PC-3 (cell line): ENCODE measurements at regions not wholly inside any gene's neighbourhood (a gene's known extent, or its start where the extent isn't known, plus 50 kb on each side); places are given as distances from the start of the nearest gene placed in this dataset.

Experiments
- ATAC-seq: fragments of 200-7000 bp; cut with Tn5 transposase; 2 replicates; pipeline ENCODE4 v1.9.1; 2020; ENCODE audit warnings: mild to moderate bottlenecking, moderate library complexity
- BruUV-seq: library from RNA; stranded (reverse); fragments of 400-500 nt; replicated peaks from 2 replicates; lab custom pipeline; 2021; lab: Mats Ljungman, UMichigan
- CTCF ChIA-PET: fragments of 300-600 bp; sonication (Branson Sonifier 250); formaldehyde crosslinking; loops from one replicate; lab custom pipeline; 2022; ENCODE audit warnings: antibody characterized with exemption; lab: Charles Lee
- POLR2A ChIA-PET: fragments of 300-600 bp; sonication (Branson Sonifier 250); formaldehyde crosslinking; loops from one replicate; lab custom pipeline; 2022; ENCODE audit warnings: antibody characterized with exemption; ENCODE audit not compliant: unreplicated experiment; lab: Charles Lee
- DNase-seq: peaks from one replicate; pipeline ENCODE4 v3.0.0-alpha.2; 2015
- H2AFZ ChIP-seq: fragments of 300-600 bp; sonication (generic); 2 replicates; pipeline ENCODE4 v1.6.0; 2016; ENCODE audit warnings: antibody characterized with exemption, low read length
- H3F3A ChIP-seq: fragments of 300-600 bp; sonication (generic); one replicate; pipeline ENCODE4 v1.6.0; 2017; ENCODE audit warnings: antibody characterized with exemption, low read length, control low read depth, mild to moderate bottlenecking; ENCODE audit not compliant: unreplicated experiment
- H3K27ac ChIP-seq: fragments of 300-600 bp; sonication (generic); 2 replicates; pipeline ENCODE4 v1.5.1; 2016; ENCODE audit warnings: mild to moderate bottlenecking, low read length
- H3K27me3 ChIP-seq: fragments of 300-600 bp; sonication (generic); 2 replicates; pipeline ENCODE4 v1.6.1; 2016; ENCODE audit warnings: low read length, mixed read lengths
- H3K36me3 ChIP-seq: fragments of 300-600 bp; sonication (generic); 2 replicates; pipeline ENCODE4 v1.6.1; 2016; ENCODE audit warnings: low read depth, mixed run types, low read length, mixed read lengths
- H3K4me1 ChIP-seq: fragments of 300-600 bp; sonication (generic); 2 replicates; pipeline ENCODE4 v1.5.1; 2016; ENCODE audit warnings: low read length; ENCODE audit not compliant: insufficient read depth
- H3K4me2 ChIP-seq: fragments of 300-600 bp; sonication (generic); 2 replicates; pipeline ENCODE4 v1.6.0; 2016; ENCODE audit warnings: low read length
- H3K4me3 ChIP-seq: fragments of 300-600 bp; sonication (generic); 2 replicates; pipeline ENCODE4 v1.5.1; 2016; ENCODE audit warnings: mild to moderate bottlenecking, low read length, mixed read lengths
- H3K79me2 ChIP-seq: fragments of 300-600 bp; sonication (generic); 2 replicates; pipeline ENCODE4 v1.6.1; 2017; ENCODE audit warnings: low read length, mixed read lengths
- H3K9ac ChIP-seq: fragments of 300-600 bp; sonication (generic); 2 replicates; pipeline ENCODE4 v1.6.0; 2016; ENCODE audit warnings: mild to moderate bottlenecking, low read length
- H3K9me2 ChIP-seq: fragments of 300-600 bp; sonication (generic); replicated peaks from 2 replicates; pipeline ENCODE4 v1.6.1; 2016; ENCODE audit warnings: mixed run types, low read length, mixed read lengths
- H3K9me3 ChIP-seq: fragments of 300-600 bp; sonication (generic); 2 replicates; pipeline ENCODE4 v1.6.1; 2016; ENCODE audit warnings: low read length, mixed read lengths
- H4K20me1 ChIP-seq: fragments of 300-600 bp; sonication (generic); 2 replicates; pipeline ENCODE4 v1.6.1; 2016; ENCODE audit warnings: low read length, mixed read lengths
- CTCF ChIP-seq: fragments of 300-600 bp; sonication (generic); conservative IDR thresholded peaks from 2 replicates; pipeline ENCODE4 v1.5.1; 2017; ENCODE audit warnings: antibody characterized with exemption, low read depth, mild to moderate bottlenecking, low read length
- EZH2 ChIP-seq: fragments of 300-600 bp; sonication (generic); IDR thresholded peaks from one replicate; pipeline ENCODE4 v1.6.1; 2017; ENCODE audit warnings: antibody characterized with exemption, mild to moderate bottlenecking, low read length; ENCODE audit not compliant: unreplicated experiment
- EZH2phosphoT487 ChIP-seq: fragments of 300-600 bp; sonication (generic); IDR thresholded peaks from 2 replicates; pipeline ENCODE4 v1.6.1; 2018; ENCODE audit warnings: mild to moderate bottlenecking, antibody characterized with exemption, low read length, borderline replicate concordance
- intact Hi-C: fragments of 100-400 bp; cut with micrococcal nuclease; formaldehyde crosslinking; loops from 2 replicates; pipeline ENCODE4 v1.9.0; 2023

GRCh38 chr10:65751896-65752295 lies 1173.9 kb upstream of the LRRTM3 start:
- Histone ChIP-seq H4K20me1 (no peaks in the 10 kb centered on the region), H3F3A (peaks cover 5% of the 10 kb centered on the region), H3K9me2 (no peaks in the 10 kb centered on the region), H3K4me2 (no peak overlapping the region), H3K9ac (no peak overlapping the region), H3K9me3 (no peaks in the 10 kb centered on the region), H3K4me1 (peaks cover 32% of the 10 kb centered on the region), H3K4me3 (no peak overlapping the region), H3K79me2 (no peaks in the 10 kb centered on the region), H3K27ac (no peak overlapping the region; the same call in 1 of the 2 replicates), H3K27me3 (no peaks in the 10 kb centered on the region), H3K36me3 (no peaks in the 10 kb centered on the region), H2AFZ (no peak overlapping the region)
- intact Hi-C loops, result loop anchor here (1.0 to 10.0 kb wide), 9 partner anchors 40 to 657 kb away; no protein-coding TSS in a partner anchor
- no peak for ATAC-seq
- no peak for DNase-seq
- CTCF ChIA-PET, result no interaction called here
- no TSS peak for BruUV-seq
- POLR2A ChIA-PET, result no interaction called here
- no peak for TF ChIP-seq CTCF
- TF ChIP-seq EZH2phosphoT487, result no peak
- TF ChIP-seq EZH2, result no peak

GRCh38 chr10:65753532-65753931 lies 1172.3 kb upstream of the LRRTM3 start:
- peaks cover 5% of the 10 kb centered on the region for H3F3A ChIP-seq
- no peaks in the 10 kb centered on the region for H3K27me3 ChIP-seq
- no peaks in the 10 kb centered on the region for H3K36me3 ChIP-seq
- ATAC-seq (peak; percentile 77), DNase-seq (peak; percentile 88)
- TF ChIP-seq CTCF, result no peak
- TF ChIP-seq EZH2phosphoT487, result no peak
- TF ChIP-seq EZH2, result no peak
- BruUV-seq, result no TSS peak
- peaks cover 32% of the 10 kb centered on the region for H3K4me1 ChIP-seq
- ChIA-PET POLR2A (interaction anchor here (0.6 to 0.7 kb wide), 2 partner anchors 43 to 284 kb away, joined by 3 to 4 read pairs; no protein-coding TSS in a partner anchor), CTCF (no interaction called here)
- no peaks in the 10 kb centered on the region for H3K9me2 ChIP-seq
- peak overlapping the region; percentile 61 for H3K4me2 ChIP-seq
- no peaks in the 10 kb centered on the region for H4K20me1 ChIP-seq
- H2AFZ ChIP-seq, result peak overlapping the region; percentile 1; the same call in 1 of the 2 replicates
- no peaks in the 10 kb centered on the region for H3K9me3 ChIP-seq
- intact Hi-C loops, result loop anchor here (2.0 to 10.0 kb wide), 8 partner anchors 41 to 659 kb away; no protein-coding TSS in a partner anchor
- H3K4me3 ChIP-seq, result peak overlapping the region; percentile 7; the same call in 1 of the 2 replicates
- H3K9ac ChIP-seq, result no peak overlapping the region
- H3K27ac ChIP-seq, result peak overlapping the region; percentile 58
- no peaks in the 10 kb centered on the region for H3K79me2 ChIP-seq

GRCh38 chr10:65754112-65754511 lies 1171.7 kb upstream of the LRRTM3 start:
- Histone ChIP-seq H3K9me2 (no peaks in the 10 kb centered on the region), H2AFZ (no peak overlapping the region), H3K9me3 (no peaks in the 10 kb centered on the region), H3K27ac (peak overlapping the region; percentile 39), H3K79me2 (no peaks in the 10 kb centered on the region), H4K20me1 (no peaks in the 10 kb centered on the region), H3K36me3 (no peaks in the 10 kb centered on the region), H3F3A (peaks cover 5% of the 10 kb centered on the region), H3K4me2 (peak overlapping the region; percentile 61), H3K4me3 (no peak overlapping the region), H3K27me3 (no peaks in the 10 kb centered on the region), H3K9ac (no peak overlapping the region), H3K4me1 (peaks cover 32% of the 10 kb centered on the region)
- DNase-seq (peak; percentile 34), ATAC-seq (peak; percentile 10)
- intact Hi-C loops, result loop anchor here (5.0 to 10.0 kb wide), 7 partner anchors 42 to 659 kb away; no protein-coding TSS in a partner anchor
- ChIA-PET POLR2A (no interaction called here), CTCF (no interaction called here)
- no peak for TF ChIP-seq EZH2phosphoT487
- no peak for TF ChIP-seq EZH2
- no peak for TF ChIP-seq CTCF
- BruUV-seq, result no TSS peak
